Brain microvascular endothelial cell (primary cell): ENCODE measurements at regions not wholly inside any gene's neighbourhood (a gene's known extent, or its start where the extent isn't known, plus 50 kb on each side); places are given as distances from the start of the nearest gene placed in this dataset.
"Not testable (repeated sequence)": the region's sequence is repeated elsewhere in the genome, so short reads cannot be mapped to it uniquely, and the experiment has no call there.

ENCODE experiments used
- DNase-seq: peaks from one replicate; pipeline ENCODE4 v3.0.0-alpha.2; 2020
- H3K27ac ChIP-seq: fragments of 250-450 bp; sonication (Bioruptor Pico); 2 replicates; pipeline ENCODE4 v1.5.1; 2020; ENCODE audit warnings: mild to moderate bottlenecking, moderate library complexity
- H3K27me3 ChIP-seq: fragments of 250-450 bp; sonication (Bioruptor Pico); replicated peaks from 2 replicates; pipeline ENCODE4 v1.5.1; 2020; ENCODE audit warnings: mild to moderate bottlenecking
- H3K36me3 ChIP-seq: fragments of 250-450 bp; sonication (Bioruptor Pico); replicated peaks from 2 replicates; pipeline ENCODE4 v1.5.1; 2020; ENCODE audit warnings: mild to moderate bottlenecking
- H3K4me3 ChIP-seq: 2 replicates; pipeline ENCODE4 v1.5.1; 2011; ENCODE audit warnings: low read depth, mild to moderate bottlenecking, control low read depth, low read length, moderate library complexity
- in situ Hi-C: cut with HindIII; loops from 2 replicates; pipeline ENCODE4 v1.10.0; 2017; ENCODE audit warnings: low sequenced_read_pairs, low pct_ligation_motif_present

- H3K27ac ChIP-seq, in situ Hi-C loops: not testable (repeated sequence)
Measured at GRCh38 chr16:29175411-29176153, 190.7 kb downstream of the LAT start.

GRCh38 chr16:29173371-29174305 is 188.8 kb downstream of the LAT start:
- in situ Hi-C loops, H3K27ac ChIP-seq, H3K36me3 ChIP-seq, DNase-seq, H3K4me3 ChIP-seq, H3K27me3 ChIP-seq: not testable (repeated sequence)

More at GRCh38 chr16:29175411-29176153, 190.7 kb downstream of the LAT start:
- not testable (repeated sequence) for H3K36me3 ChIP-seq, DNase-seq, H3K27me3 ChIP-seq, H3K4me3 ChIP-seq

- in situ Hi-C loops, H3K27me3 ChIP-seq, DNase-seq, H3K27ac ChIP-seq, H3K36me3 ChIP-seq, H3K4me3 ChIP-seq: not testable (repeated sequence)
Measured at GRCh38 chr16:29172098-29172724, 187.4 kb downstream of the LAT start.

- DNase-seq, H3K4me3 ChIP-seq, in situ Hi-C loops, H3K27ac ChIP-seq, H3K36me3 ChIP-seq, H3K27me3 ChIP-seq: not testable (repeated sequence)
Measured at GRCh38 chr16:29171296-29171695, 186.4 kb downstream of the LAT start.

GRCh38 chr16:29170393-29171119 is 185.7 kb downstream of the LAT start:
- H3K27me3 ChIP-seq, in situ Hi-C loops, H3K4me3 ChIP-seq: not testable (repeated sequence)

GRCh38 chr16:29169295-29169994 is 184.6 kb downstream of the LAT start:
- H3K27ac ChIP-seq, in situ Hi-C loops, DNase-seq, H3K27me3 ChIP-seq, H3K4me3 ChIP-seq, H3K36me3 ChIP-seq: not testable (repeated sequence)

More at GRCh38 chr16:29170393-29171119, 185.7 kb downstream of the LAT start:
- DNase-seq, H3K36me3 ChIP-seq, H3K27ac ChIP-seq: not testable (repeated sequence)

GRCh38 chr16:29168515-29169259 is 183.8 kb downstream of the LAT start:
- H3K27ac ChIP-seq, H3K4me3 ChIP-seq, H3K27me3 ChIP-seq, in situ Hi-C loops, DNase-seq, H3K36me3 ChIP-seq: not testable (repeated sequence)

GRCh38 chr16:29164442-29165089 is 179.7 kb downstream of the LAT start:
- H3K27me3 ChIP-seq, DNase-seq, H3K27ac ChIP-seq, H3K36me3 ChIP-seq, in situ Hi-C loops, H3K4me3 ChIP-seq: not testable (repeated sequence)

- H3K4me3 ChIP-seq, DNase-seq, in situ Hi-C loops, H3K36me3 ChIP-seq, H3K27me3 ChIP-seq: not testable (repeated sequence)
- H3K27ac ChIP-seq: peak overlapping the region; percentile 65
Measured at GRCh38 chr16:29160171-29160570, 175.3 kb downstream of the LAT start.

GRCh38 chr16:29159603-29160002 is 174.8 kb downstream of the LAT start:
- H3K27me3 ChIP-seq, H3K4me3 ChIP-seq, H3K36me3 ChIP-seq, in situ Hi-C loops: not testable (repeated sequence)
- peak overlapping the region; percentile 65 for H3K27ac ChIP-seq
- DNase-seq: peak; percentile 81
